H54 (cell line): ENCODE measurements at regions not wholly inside any gene's neighbourhood (a gene's known extent, or its start where the extent isn't known, plus 50 kb on each side); places are given as distances from the start of the nearest gene placed in this dataset.

Experiments
- DNase-seq: peaks from one replicate; pipeline ENCODE4 v3.0.0; 2011; ENCODE audit warnings: low spot score, mixed read lengths; ENCODE audit not compliant: insufficient read length
- FAIRE-seq: peaks from 3 replicates; lab custom pipeline; 2011; peaks lifted over from hg19 to GRCh38; lab: Jason Lieb, UNC
- POLR2A ChIP-seq: IDR thresholded peaks from 2 replicates; pipeline ENCODE4 v1.6.1; 2011; ENCODE audit warnings: low read depth, mild to moderate bottlenecking, low read length

- no peak for TF ChIP-seq POLR2A
- no peak for FAIRE-seq
- DNase-seq, result no peak
Measured at GRCh38 chr3:25349828-25350724, 78.0 kb upstream of the RARB start.

- DNase-seq, result no peak
- TF ChIP-seq POLR2A, result no peak
- no peak for FAIRE-seq
Measured at GRCh38 chr3:25350725-25351114, 77.3 kb upstream of the RARB start.

- DNase-seq, result no peak
- FAIRE-seq, result no peak
- no peak for TF ChIP-seq POLR2A
Measured at GRCh38 chr3:25354071-25354470, 74.0 kb upstream of the RARB start.

- no peak for TF ChIP-seq POLR2A
- FAIRE-seq (no peak), DNase-seq (no peak)
Measured at GRCh38 chr3:25355034-25355885, 72.8 kb upstream of the RARB start.

- no peak for TF ChIP-seq POLR2A
- FAIRE-seq (no peak), DNase-seq (no peak)
Measured at GRCh38 chr3:25355998-25356397, 72.1 kb upstream of the RARB start.

DNA sequence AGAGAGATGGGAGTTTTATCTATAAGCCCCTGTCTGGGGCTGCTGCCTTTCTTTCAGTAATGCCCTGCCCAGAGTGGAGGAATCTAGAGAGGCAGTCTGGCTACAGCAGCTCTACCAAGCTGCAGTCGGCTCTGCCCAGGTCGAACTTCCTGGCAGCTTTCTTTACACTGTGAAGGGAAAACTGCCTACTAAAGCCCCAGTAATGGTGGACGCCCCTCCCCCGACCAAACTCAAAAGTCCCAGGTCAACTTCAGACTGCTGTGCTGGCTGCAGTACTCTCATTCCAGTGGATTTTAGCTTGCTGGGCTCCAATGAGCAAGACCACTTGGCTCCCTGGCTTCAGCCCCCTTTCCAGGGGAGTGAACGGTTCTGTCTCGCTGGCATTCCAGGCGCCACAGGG, 65.9 kb upstream of the RARB start:
- DNase-seq (no peak), FAIRE-seq (no peak)
- TF ChIP-seq POLR2A, result no peak

GRCh38 chr3:25365636-25366035, 62.4 kb upstream of the RARB start:
- FAIRE-seq, result no peak
- DNase-seq, result no peak
- TF ChIP-seq POLR2A, result no peak

DNA sequence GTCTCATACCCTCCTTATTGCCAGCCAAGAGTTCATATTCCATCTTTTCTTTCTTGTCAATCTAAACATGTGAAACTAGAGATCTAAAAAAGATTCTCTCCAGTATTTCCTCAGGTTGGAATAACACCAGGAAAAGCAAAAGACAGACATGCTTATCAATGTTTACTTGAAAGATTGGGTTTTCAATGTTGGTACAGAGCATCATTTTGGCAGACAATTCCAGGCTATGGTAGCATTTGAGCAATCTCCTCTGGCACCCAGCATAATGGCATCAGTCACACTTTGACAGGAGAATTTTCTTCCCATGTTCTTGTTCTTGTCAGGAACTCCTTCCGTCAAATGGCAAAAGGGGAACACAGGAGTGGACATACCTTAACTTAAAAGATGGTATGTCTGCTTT, 61.0 kb upstream of the RARB start:
- FAIRE-seq (no peak), DNase-seq (no peak)

DNA sequence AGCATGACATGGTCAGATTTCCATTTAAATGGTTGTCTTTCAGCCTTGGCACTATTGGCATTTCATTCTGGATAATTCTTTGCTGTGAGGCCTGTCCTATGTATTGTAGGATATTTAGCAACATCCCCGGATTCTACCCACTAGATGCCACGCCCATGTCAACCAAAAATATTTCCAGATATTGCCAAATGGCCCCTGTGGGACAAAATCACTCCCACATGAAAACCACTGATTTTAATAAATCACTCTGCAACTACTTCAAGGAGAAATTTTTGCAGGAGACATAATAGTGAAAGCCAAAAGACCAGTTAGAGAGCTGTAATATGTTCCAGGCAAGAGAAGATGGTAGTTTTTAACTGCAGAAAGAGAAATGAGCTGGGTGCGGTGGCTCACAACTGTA, 55.9 kb upstream of the RARB start:
- no peak for TF ChIP-seq POLR2A
- FAIRE-seq (no peak), DNase-seq (no peak)

More for the DNA sequence above, 61.0 kb upstream of the RARB start:
- TF ChIP-seq POLR2A, result no peak

- no peak for DNase-seq
- TF ChIP-seq POLR2A, result no peak
- no peak for FAIRE-seq
Measured at GRCh38 chr3:25376340-25376739, 51.7 kb upstream of the RARB start.

GRCh38 chr3:25377042-25377441, 51.0 kb upstream of the RARB start:
- FAIRE-seq, result no peak
- TF ChIP-seq POLR2A, result no peak
- DNase-seq, result no peak
